ENCODE measurements at regions not wholly inside any gene's neighbourhood (a gene's known extent, or its start where the extent isn't known, plus 50 kb on each side); places are given as distances from the start of the nearest gene placed in this dataset.

DNA sequence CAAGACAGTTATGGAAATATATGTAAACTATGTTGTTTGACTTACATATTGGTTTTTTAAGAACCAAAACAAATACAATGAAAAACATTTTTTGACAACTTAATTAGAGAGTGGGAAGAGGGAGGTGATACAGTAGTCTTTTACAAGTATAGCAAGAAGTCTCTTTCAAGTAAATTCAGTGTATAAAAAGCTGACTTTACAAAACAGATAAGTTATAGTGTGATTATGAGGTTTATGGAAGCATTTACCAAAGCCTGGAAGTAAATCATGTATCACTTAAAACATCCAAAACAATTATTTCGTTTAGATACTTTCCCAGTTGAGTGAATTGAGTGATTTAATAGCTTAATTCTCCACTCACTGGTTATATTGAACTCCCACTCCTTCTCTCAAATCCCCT, 66.7 kb upstream of the SLC4A10 start:
- H3K4me3 Mint-ChIP-seq = no peak overlapping the region
- no peaks in the 10 kb centered on the region for H3K36me3 Mint-ChIP-seq
- H3K9me3 Mint-ChIP-seq = peaks cover 3 to 8% of the 10 kb centered on the region in 2 donors
- ATAC-seq = no peak
- TF ChIP-seq, protein P1, sequence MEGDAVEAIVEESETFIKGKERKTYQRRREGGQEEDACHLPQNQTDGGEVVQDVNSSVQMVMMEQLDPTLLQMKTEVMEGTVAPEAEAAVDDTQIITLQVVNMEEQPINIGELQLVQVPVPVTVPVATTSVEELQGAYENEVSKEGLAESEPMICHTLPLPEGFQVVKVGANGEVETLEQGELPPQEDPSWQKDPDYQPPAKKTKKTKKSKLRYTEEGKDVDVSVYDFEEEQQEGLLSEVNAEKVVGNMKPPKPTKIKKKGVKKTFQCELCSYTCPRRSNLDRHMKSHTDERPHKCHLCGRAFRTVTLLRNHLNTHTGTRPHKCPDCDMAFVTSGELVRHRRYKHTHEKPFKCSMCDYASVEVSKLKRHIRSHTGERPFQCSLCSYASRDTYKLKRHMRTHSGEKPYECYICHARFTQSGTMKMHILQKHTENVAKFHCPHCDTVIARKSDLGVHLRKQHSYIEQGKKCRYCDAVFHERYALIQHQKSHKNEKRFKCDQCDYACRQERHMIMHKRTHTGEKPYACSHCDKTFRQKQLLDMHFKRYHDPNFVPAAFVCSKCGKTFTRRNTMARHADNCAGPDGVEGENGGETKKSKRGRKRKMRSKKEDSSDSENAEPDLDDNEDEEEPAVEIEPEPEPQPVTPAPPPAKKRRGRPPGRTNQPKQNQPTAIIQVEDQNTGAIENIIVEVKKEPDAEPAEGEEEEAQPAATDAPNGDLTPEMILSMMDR (IDR thresholded peaks at IDR 0.05) = no peak
- H3K9me3 ChIP-seq (ENCODE audit: control insufficient read depth, insufficient read depth, low read length) = peaks cover 3% of the 10 kb centered on the region
- no CpG with 5 or more reads among the region's 1 CpG for WGBS (ENCODE audit: insufficient coverage)
- no peak overlapping the region for H3K4me3 ChIP-seq (ENCODE audit: low read length)
- peaks cover 0 to 5% of the 10 kb centered on the region in 2 donors for H3K27me3 Mint-ChIP-seq (ENCODE audit: low read depth in 2 of 2)
- peaks cover 3% of the 10 kb centered on the region for H3K27me3 ChIP-seq (ENCODE audit: control insufficient read depth, insufficient read depth, low read length)
- H3K27ac ChIP-seq (ENCODE audit: low read length) = no peak overlapping the region
- H3K4me1 Mint-ChIP-seq = no peaks in the 10 kb centered on the region
- H3K36me3 ChIP-seq (ENCODE audit: control insufficient read depth, insufficient read depth, low read length) = no peaks in the 10 kb centered on the region
- H3K27ac Mint-ChIP-seq = no peak overlapping the region
- intact Hi-C loops (cut with micrococcal nuclease) = no loop called here
- no peaks in the 10 kb centered on the region for H3K4me1 ChIP-seq (ENCODE audit: control insufficient read depth, insufficient read depth, low read length)
- DNase-seq = no peak

DNA sequence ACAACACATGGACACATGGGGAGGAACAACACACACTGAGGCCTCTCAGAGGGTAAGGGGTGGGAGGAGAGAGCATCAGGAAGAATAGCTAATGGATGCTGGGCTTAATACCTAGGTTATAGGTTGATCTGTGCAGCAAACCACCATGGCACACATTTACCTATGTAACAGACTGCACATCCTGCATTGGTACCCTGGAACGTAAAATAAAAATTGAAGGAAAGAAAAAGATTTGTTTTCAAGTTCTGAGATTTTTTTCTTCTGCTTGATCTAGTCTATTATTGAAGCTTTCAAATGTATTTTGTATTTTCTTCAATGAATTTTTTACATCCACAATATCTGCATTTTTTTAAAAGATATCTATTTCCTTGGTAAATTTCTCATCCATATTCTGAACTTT, 59.3 kb upstream of the SLC4A10 start:
- intact Hi-C loops (cut with micrococcal nuclease) = no loop called here
- peaks cover 3% of the 10 kb centered on the region for H3K9me3 ChIP-seq (ENCODE audit: control insufficient read depth, insufficient read depth, low read length)
- no peak overlapping the region for H3K27ac ChIP-seq (ENCODE audit: low read length)
- H3K4me3 ChIP-seq (ENCODE audit: low read length) = no peak overlapping the region
- no peak overlapping the region for H3K27ac Mint-ChIP-seq
- no peak for ATAC-seq
- no peaks in the 10 kb centered on the region for H3K4me1 ChIP-seq (ENCODE audit: control insufficient read depth, insufficient read depth, low read length)
- H3K4me3 Mint-ChIP-seq = no peak overlapping the region
- DNase-seq = no peak
- WGBS (ENCODE audit: insufficient coverage) = no CpG with 5 or more reads among the region's 1 CpG
- no peaks in the 10 kb centered on the region for H3K36me3 ChIP-seq (ENCODE audit: control insufficient read depth, insufficient read depth, low read length)
- peaks cover 10 to 18% of the 10 kb centered on the region in 2 donors for H3K9me3 Mint-ChIP-seq
- H3K27me3 ChIP-seq (ENCODE audit: control insufficient read depth, insufficient read depth, low read length) = no peaks in the 10 kb centered on the region
- TF ChIP-seq, protein P1 (IDR thresholded peaks at IDR 0.05) = no peak
- H3K4me1 Mint-ChIP-seq = no peaks in the 10 kb centered on the region
- H3K36me3 Mint-ChIP-seq = peaks cover 14% of the 10 kb centered on the region
- no peaks in the 10 kb centered on the region for H3K27me3 Mint-ChIP-seq (ENCODE audit: low read depth in 2 of 2)

DNA sequence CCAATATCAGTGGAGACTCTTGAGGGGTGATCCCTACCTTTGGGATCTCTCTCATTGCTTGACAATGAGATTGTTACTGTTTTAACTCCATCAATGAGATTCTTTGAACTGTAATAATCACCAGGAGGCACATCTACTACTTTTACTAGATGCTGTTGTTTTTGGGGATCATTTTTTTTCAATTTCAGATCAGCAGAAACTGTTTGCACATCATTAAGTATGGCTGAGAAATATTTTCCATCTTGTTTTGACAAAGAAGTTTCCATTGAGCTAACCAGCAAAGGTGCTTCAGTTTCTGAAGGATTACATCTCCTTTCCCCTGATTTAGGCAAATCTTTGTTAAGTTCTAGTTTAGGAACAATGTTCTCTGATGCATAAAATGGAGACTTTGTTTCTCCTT, 54.8 kb upstream of the SLC4A10 start:
- H3K9me3 ChIP-seq (ENCODE audit: control insufficient read depth, insufficient read depth, low read length) = no peaks in the 10 kb centered on the region
- intact Hi-C loops (cut with micrococcal nuclease) = no loop called here
- Mint-ChIP-seq H3K4me3 (no peak overlapping the region), H3K4me1 (peaks cover 7 to 15% of the 10 kb centered on the region in 2 donors), H3K27me3 (ENCODE audit: low read depth in 2 of 2) (no peaks in the 10 kb centered on the region), H3K9me3 (peaks cover 5 to 6% of the 10 kb centered on the region in 2 donors), H3K27ac (no peak overlapping the region), H3K36me3 (no peaks in the 10 kb centered on the region)
- DNase-seq (no peak), ATAC-seq (no peak)
- no peak overlapping the region for H3K27ac ChIP-seq (ENCODE audit: low read length)
- H3K36me3 ChIP-seq (ENCODE audit: control insufficient read depth, insufficient read depth, low read length) = no peaks in the 10 kb centered on the region
- no peaks in the 10 kb centered on the region for H3K27me3 ChIP-seq (ENCODE audit: control insufficient read depth, insufficient read depth, low read length)
- TF ChIP-seq, protein P1 (IDR thresholded peaks at IDR 0.05) = no peak
- H3K4me1 ChIP-seq (ENCODE audit: control insufficient read depth, insufficient read depth, low read length) = peaks cover 7% of the 10 kb centered on the region
- H3K4me3 ChIP-seq (ENCODE audit: low read length) = no peak overlapping the region

DNA sequence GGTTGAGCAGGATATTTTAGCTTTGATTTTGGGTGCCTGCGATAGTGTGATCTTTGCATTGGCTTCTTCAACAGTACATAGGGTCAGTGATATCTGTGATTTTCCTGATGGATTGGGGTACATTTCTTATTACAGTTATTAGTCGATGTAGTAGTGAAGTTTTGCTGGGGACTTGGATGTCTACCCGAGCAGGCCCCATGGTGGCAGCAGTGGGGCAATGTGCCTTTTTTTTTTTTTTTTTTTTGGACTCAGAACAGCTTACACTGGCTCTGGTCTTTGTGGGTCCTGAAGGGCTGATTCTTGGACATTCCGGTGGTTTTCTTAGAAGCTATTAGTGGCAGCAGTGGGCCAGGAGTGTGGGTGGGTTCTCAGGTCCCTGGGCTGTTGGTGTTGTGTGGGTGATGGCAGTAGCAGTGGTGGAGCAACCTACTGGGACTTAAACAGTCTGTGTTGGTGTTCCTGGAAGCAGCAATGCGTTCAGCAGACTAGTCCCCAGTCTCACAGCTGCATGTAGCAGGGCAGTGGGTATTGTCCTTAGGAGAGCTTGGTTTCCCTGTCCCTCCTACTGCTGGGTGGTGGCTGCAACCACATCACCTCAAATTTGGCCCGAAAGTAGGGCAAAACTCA, 53.7 kb upstream of the SLC4A10 start:
- Histone ChIP-seq H3K4me3 (ENCODE audit: low read length) (no peak overlapping the region), H3K9me3 (ENCODE audit: control insufficient read depth, insufficient read depth, low read length) (no peaks in the 10 kb centered on the region), H3K4me1 (ENCODE audit: control insufficient read depth, insufficient read depth, low read length) (peaks cover 7% of the 10 kb centered on the region), H3K27ac (ENCODE audit: low read length) (no peak overlapping the region), H3K27me3 (ENCODE audit: control insufficient read depth, insufficient read depth, low read length) (no peaks in the 10 kb centered on the region), H3K36me3 (ENCODE audit: control insufficient read depth, insufficient read depth, low read length) (no peaks in the 10 kb centered on the region)
- WGBS (ENCODE audit: insufficient coverage) = 80% methylated on average over 6 of the region's 6 CpGs
- Mint-ChIP-seq H3K4me3 (no peak overlapping the region), H3K36me3 (no peaks in the 10 kb centered on the region), H3K4me1 (peaks cover 7 to 15% of the 10 kb centered on the region in 2 donors), H3K27me3 (ENCODE audit: low read depth in 2 of 2) (no peaks in the 10 kb centered on the region), H3K27ac (no peak overlapping the region), H3K9me3 (peaks cover under 1 to 2% of the 10 kb centered on the region in 2 donors)
- TF ChIP-seq, protein P1 (IDR thresholded peaks at IDR 0.05) = no peak
- DNase-seq (no peak), ATAC-seq (no peak)
- intact Hi-C loops (cut with micrococcal nuclease) = no loop called here

Measured in natural killer cell (primary cell).